Upper lobe of left lung (tissue), 4 donors: ENCODE measurements at regions not wholly inside any gene's neighbourhood (a gene's known extent, or its start where the extent isn't known, plus 50 kb on each side); places are given as distances from the start of the nearest gene placed in this dataset.

ENCODE experiments used
- CTCF ChIP-seq, 6 experiments: fragments of 450-650 bp in 4 of 6; fragments of 200-600 bp in 2 of 6; sonication (generic) in 2 of 6; IDR thresholded peaks; one replicate each; pipeline ENCODE4 v1.5.1; 2016 to 2019; ENCODE audit warnings: antibody characterized with exemption in 6 of 6
- EP300 ChIP-seq, 4 donors: sonication (generic); formaldehyde crosslinking; IDR thresholded peaks; one replicate each; pipeline ENCODE4 v1.5.1; 2017; ENCODE audit warnings: antibody characterized with exemption in 4 of 4, control low read depth in 2 of 4
- POLR2A ChIP-seq, 4 donors: fragments of 450-650 bp; IDR thresholded peaks; one replicate each; pipeline ENCODE4 v1.5.1; 2016 to 2017; ENCODE audit warnings: antibody characterized with exemption in 4 of 4, mild to moderate bottlenecking in 2 of 4
- POLR2AphosphoS5 ChIP-seq, 2 donors: sonication (generic); formaldehyde crosslinking; IDR thresholded peaks; one replicate each; pipeline ENCODE4 v1.5.1; 2017; ENCODE audit warnings: antibody characterized with exemption in 2 of 2

- TF ChIP-seq POLR2AphosphoS5 (IDR thresholded peaks at IDR 0.05) (no peak), EP300 (IDR thresholded peaks at IDR 0.05) (no peak), CTCF (IDR thresholded peaks at IDR 0.05) (no peak), POLR2A (IDR thresholded peaks at IDR 0.05) (no peak)
Measured at GRCh38 chr1:5551274-5551975, 440.8 kb downstream of the NPHP4 start.
